ENCODE measurements at regions not wholly inside any gene's neighbourhood (a gene's known extent, or its start where the extent isn't known, plus 50 kb on each side); places are given as distances from the start of the nearest gene placed in this dataset.
"Not testable (repeated sequence)": the region's sequence is repeated elsewhere in the genome, so short reads cannot be mapped to it uniquely, and the experiment has no call there.

DNA sequence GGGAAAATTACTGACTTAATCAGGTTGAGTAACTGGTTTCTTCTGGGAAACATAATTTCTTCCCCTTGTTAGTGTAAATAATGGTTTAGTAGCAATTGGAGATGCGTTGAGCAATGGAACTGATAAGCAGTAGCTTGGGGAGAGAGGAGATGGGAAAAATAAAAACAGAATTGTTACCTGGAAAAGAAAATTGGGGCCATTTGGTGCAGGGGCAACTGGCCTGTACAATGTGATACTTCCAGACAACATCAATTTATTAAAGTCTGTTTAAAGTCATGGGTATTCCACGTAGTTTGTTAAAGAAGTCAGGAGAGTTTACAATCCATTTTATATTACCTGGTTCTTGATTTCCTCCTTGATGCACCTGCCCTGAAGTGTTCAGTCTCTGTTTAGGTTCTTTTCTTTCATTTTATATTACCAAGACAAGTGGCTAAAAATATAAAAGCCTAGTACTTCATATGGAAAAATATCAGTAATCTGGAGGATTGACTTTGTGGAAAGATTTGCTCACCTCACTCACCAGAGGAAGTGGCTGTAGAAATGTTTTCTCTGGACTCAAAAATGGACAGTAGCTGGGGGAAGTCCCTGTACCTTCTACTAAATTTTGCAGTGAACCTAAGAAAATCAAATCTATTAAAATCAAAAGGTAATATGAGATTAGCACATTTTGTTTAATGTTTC is 161.0 kb downstream of the DDX1 start:
- no peak for DNase-seq (ENCODE audit: low read depth)

DNA sequence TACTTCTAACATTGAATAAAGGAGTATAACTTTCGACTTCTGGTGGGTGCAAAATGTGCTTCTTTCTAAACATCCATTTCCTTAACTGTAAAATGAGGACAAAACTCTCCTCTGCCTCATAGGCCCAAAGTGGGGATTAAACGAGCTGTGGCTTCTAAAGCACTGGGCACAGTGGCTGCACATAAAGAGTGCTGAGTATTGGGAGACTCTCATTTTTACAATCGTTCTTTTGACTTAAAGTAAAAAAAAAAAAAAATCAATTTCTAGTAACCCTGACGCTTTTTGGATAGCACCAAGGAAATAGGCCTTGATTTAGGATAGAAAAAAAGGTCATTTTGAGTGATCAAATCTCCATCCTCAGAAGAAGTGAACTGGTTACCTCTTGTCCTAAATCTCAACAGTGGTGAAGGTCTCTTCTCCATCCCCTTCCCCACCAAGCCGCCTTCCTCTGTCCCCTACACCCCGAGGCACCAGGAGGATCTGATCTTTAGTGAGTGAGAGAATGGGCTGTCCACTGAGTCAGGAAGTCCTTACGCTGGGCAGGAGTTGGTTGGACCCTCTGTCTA is 161.6 kb downstream of the DDX1 start:
- no peak for DNase-seq (ENCODE audit: low read depth)

GRCh38 chr2:15753811-15754702 is 162.4 kb downstream of the DDX1 start:
- DNase-seq (ENCODE audit: low read depth) = no peak

GRCh38 chr2:15754703-15755099 is 163.0 kb downstream of the DDX1 start:
- DNase-seq (ENCODE audit: low read depth) = no peak

- DNase-seq (ENCODE audit: low read depth) = no peak
Observed at GRCh38 chr2:15755528-15755927, 163.9 kb downstream of the DDX1 start.

GRCh38 chr2:15756011-15756550 is 164.4 kb downstream of the DDX1 start:
- no peak for DNase-seq (ENCODE audit: low read depth)

DNA sequence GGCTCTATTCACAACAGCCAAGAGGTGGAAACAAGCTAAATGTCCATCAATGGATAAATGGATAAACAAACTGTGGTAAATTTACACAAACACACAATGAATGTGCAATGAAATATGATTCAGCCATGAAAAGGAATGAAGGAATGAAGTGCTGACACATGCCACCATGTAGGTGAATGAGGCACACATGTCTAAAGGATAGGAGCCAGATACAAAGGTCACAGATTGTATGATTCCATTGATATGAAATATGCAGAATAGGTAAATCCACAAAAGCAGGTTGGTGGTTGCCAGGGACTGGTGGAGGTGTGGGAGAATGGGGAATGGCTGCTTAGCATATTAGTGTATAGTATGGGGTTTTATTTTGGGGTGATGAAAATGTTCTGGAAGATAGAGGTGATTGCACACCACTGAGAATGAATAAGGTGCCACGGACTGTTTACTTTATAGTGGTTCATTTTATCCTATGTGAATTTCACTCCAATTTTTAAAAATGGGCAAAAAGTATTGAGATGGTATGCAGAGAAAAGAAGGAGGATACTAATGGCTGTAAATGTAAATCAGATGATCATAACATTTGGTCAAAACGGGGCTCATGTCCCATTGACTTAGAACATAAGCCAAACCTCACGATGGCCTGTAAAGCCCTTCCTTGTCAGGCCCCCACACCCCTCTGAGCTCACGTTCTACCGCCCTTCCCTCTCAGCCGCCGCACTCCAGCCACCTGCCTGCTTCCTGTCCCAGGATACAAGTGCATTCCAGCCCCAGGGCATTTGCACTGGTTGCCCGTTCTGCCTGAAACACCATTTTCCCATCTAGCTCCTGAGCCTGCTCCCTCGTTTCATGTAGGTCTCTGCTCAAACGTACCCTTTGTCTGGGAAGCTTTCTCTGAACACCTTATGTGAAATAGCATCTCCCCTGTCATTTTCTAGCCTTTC is 165.5 kb downstream of the DDX1 start:
- DNase-seq (ENCODE audit: low read depth) = no peak

- DNase-seq (ENCODE audit: low read depth) = no peak
Observed at GRCh38 chr2:15757820-15758586, 166.3 kb downstream of the DDX1 start.

GRCh38 chr2:15758848-15759247 is 167.2 kb downstream of the DDX1 start:
- no peak for DNase-seq (ENCODE audit: low read depth)

DNA sequence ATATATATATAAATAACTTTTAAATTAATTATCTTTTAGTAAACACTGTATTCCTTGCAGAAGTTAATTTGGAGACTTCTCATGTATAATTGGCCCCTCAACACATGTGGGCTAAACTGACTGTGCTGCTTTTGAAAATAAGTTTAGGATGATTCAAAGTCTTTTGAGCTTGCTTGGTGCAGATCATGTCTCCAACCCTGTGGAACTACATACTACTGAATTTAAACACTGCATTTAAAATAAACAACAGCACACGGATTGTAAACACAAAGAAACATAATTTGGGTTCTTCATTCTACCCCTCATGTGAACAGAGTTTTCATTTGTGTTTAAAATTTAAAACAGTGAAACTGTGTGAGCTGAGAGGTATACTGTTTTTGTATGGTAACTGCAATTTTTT is 167.7 kb downstream of the DDX1 start:
- DNase-seq (ENCODE audit: low read depth) = no peak

GRCh38 chr2:15759791-15760190 is 168.1 kb downstream of the DDX1 start:
- DNase-seq (ENCODE audit: low read depth) = not testable (repeated sequence)

GRCh38 chr2:15760232-15760910 is 168.7 kb downstream of the DDX1 start:
- DNase-seq (ENCODE audit: low read depth) = no peak

DNA sequence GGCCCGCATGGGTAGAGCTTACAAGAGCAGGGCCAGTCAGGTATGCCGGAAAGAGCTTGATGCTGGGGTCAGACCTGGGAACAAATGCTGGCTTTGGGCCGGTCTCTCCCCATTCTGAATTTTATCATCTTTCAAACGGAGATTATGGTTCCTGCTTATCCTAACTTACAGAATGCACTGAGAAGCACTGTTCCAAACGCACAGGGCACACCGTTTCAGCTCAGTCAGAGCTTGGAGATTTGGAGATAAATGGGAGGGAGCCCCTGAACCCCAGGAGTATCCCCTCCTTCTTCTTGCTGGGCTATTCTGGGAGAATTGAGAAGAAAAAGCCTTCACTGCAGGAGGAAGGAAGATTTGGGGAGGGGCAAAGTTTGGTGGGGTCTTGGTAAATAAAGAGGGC is 169.4 kb downstream of the DDX1 start:
- no peak for DNase-seq (ENCODE audit: low read depth)

DNA sequence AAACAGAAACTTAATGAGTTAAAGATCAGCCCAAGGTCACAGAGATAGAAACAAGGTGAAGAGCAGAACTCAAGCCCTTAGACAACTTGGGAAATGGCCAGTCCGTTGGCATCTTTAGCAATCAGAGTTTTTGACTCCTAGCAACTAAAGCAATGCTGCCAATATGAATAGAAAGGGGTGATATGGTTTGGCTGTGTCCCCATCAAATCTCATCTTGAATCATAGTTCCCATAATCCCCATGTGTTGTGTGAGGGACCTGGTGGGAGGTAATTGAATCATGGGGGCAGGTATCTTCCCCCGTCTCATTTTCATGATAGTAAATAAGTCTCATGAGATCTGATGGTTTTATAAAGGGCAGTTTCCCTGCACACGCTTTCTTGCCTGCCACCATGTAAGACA is 170.2 kb downstream of the DDX1 start:
- no peak for DNase-seq (ENCODE audit: low read depth)

DNA sequence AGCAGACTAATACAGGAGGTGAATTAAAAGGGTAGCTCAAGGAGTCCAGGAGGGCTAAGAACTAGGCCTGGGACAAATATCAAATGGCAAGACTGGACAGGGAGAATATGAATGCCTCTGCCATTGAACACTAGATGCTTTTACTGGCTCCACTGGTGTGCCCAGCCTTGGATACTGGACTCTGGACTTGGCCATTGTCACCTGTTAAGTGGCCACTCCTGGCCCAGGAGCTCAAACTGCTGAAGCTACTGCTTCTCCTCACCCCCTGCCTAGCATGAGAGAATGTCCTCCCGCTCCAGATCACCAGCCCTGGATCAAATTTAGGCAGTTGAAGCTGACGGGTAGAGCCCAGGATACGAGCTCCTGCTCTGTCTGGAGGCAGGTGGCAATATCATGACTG is 170.8 kb downstream of the DDX1 start:
- DNase-seq (ENCODE audit: low read depth) = no peak

DNA sequence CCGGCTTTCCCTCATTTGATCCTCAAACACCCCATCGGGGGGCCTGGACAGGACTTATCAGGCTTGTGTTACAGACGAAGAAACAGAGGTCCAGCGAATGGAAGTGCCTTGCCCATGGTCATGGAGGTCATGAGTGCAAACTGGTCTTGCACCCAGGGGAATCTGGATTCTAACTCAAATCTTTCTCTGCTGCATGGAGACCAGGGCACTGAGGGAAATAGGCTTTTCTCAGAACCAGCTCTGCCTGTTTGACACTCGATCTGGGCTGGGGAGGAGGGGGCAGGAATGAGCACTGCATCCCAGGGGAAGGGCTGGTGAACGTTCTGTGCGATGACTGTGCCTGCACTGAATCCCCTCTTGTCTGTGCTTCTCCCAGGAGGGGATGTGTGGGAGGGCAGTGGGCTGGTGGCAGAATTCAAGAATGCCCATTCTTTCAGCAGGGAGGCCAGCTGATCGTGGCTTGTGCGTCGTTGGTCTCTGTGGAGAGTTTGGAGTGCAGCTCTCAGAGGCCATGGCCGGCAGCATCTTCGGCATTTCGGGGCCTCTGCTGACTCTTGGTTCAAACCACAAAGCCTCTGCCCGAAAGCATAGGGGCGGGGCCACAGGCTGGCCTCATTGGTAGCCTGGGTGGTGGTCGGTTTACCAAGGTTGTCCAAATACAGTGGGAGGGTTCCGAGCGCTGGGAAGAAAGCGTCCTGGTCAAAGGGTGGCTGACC is 171.6 kb downstream of the DDX1 start:
- DNase-seq (ENCODE audit: low read depth) = no peak

DNA sequence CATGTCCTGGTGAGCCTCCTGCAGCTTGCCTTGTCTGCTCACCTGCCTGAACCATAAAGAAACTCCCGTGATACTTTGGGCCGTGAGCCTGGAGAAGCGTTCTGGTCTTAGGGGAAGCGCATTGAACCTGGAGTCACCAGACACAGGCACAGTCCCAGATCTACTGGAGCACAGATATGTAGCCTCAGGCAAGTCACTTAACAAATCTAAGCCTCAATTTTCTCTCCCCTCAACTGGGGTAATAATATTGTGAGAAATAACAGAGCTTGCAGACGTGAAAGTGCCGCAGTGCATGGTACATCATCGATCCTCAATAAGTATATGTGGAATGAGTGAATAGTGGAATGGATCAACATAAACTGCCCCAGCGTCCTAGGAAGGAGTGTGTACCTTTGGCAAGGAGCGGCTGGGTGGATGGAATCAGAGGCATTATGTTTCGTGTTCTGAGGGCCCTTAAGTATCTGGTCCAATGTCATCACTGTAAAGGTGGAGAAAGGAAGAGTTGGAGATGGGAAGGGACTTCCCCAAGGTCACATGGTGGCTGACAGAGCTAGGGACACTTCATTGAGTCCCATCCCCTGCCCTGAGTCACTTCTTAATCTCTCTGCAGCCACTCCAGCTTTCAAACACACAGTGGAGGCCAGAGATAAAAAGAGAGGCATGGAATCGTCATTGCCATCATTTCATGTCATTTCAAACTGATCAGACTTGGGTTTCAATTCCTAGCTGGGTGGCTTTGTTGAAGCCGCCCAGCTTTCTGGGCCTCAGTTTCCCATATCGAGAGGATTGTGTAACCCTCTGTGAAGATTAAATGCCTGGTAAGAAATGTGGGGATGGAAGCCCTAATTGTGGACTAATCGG is 172.4 kb downstream of the DDX1 start:
- no peak for DNase-seq (ENCODE audit: low read depth)

DNA sequence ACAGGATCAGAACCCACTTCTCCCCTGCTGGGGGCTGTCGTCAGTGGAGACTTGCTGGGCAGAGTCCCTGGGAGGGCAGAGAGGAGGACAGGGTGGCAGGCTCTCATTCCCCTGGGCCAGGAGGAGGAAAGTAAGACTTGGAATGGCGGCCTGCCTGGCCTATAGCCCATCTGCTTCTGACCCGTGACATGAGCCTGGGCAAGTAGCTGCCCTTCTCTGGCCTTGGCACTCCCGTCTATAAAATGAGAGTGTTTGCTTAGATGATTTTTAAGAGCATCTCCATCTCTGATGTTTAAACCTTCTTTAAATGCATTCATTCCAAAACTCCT is 173.0 kb downstream of the DDX1 start:
- DNase-seq (ENCODE audit: low read depth) = no peak

DNA sequence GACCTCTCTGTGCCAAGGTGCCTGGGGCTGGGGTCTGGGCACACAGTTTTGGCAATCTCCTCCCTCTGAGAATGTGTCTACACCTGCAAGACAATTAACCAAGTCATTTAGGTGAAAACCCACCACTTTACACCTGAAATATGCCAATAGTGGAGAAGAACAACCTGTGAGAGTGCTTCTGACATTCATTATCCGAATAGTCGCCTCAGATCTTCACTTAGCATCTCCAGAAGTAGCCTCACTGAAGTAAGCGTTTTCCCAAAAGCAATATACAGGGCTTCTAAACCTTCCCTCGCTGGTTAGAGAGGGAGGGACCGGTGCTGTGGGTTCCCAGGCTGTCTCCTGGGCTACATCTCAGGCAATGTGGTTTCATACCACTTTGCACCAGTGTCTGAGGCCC is 173.5 kb downstream of the DDX1 start:
- DNase-seq (ENCODE audit: low read depth) = no peak
